HG03280 (cell line): ENCODE measurements at regions not wholly inside any gene's neighbourhood (a gene's known extent, or its start where the extent isn't known, plus 50 kb on each side); places are given as distances from the start of the nearest gene placed in this dataset.

Experiments
- ATAC-seq: cut with Tn5 transposase; IDR thresholded peaks from one replicate; pipeline ENCODE4 v1.9.1; 2021; ENCODE audit warnings: mild to moderate bottlenecking, moderate library complexity; ENCODE audit not compliant: unreplicated experiment

- no peak for ATAC-seq
Measured at GRCh38 chr10:29857843-29858701, 201.3 kb downstream of the JCAD start.

GRCh38 chr10:29856295-29856694 lies 203.1 kb downstream of the JCAD start:
- ATAC-seq: no peak

DNA sequence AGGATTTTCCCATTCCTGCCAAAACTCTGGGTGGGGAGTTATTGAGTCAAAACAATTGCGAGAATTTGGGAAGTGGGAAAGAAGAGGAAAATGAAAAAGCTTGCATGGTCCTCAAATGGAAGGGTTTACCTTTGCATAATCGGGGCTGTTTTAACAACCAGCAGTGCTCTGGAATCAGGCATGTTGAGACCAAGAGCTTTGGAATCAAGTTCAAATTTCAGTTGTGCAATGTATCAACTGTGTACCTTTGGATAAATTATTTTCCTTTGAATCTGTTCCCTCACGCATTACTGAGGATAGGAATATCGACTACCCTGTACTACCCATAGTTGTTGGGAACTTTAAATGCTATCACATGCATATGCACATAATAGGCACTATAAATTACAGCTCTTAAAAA lies 205.5 kb downstream of the JCAD start:
- ATAC-seq: no peak

- ATAC-seq: no peak
Measured at GRCh38 chr10:29851241-29851640, 208.1 kb downstream of the JCAD start.

- ATAC-seq: no peak
Measured at GRCh38 chr10:29850371-29850770, 209.0 kb downstream of the JCAD start.

GRCh38 chr10:29849886-29850285 lies 209.5 kb downstream of the JCAD start:
- no peak for ATAC-seq

DNA sequence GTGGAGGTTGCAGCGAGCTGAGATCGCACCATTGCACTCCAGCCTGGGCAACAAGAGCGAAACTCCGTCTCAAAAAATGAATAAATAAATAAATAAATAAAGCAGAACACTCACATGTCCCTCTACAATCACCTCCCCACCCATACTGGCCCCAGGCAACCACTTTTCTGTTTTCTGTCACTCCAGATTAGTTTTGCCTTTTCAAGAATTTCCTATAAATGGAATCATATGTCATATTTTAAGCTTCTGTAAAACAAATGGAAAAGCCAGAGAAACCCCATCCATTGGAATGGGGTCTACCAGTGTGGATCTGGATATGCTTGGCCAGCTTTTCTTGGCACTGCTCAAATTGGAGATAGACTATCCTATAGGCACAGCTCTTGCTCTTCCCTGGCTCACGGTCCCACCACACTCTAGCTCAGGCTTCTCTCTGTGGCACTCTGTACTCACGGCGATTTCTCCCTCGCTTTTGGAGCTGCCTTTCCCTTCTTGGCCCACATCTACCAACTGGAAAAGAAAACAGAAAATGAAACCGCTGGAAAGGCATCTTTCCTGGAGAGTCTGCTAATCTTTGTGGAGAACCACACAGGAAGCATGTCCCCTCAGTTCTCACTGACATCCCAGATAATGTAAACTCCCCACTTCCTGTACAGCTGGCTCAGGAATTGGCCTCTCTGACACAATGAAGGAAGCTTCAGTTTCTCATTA lies 210.1 kb downstream of the JCAD start:
- no peak for ATAC-seq

DNA sequence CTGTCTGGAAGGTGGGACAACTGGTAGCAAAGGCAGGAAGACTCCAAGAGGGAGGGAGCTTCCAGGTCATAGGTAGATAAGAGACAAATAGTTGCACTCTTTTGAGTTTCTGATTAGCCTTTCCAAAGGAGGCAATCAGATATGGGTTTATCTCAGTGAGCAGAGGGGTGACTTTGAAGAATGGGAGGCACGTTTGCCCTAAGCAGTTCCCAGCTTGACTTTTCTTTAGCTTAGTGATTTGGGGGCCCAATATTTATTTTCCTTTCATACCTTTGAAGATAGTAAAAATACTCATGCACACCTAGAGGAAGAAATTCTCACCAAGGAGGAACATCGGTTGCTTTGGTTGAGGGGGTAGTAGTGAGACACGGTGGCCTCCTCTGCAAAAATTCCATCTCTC lies 212.1 kb upstream of the SVIL start:
- ATAC-seq: no peak

- ATAC-seq: no peak
Measured at GRCh38 chr10:29845166-29845565, 210.4 kb upstream of the SVIL start.

GRCh38 chr10:29843143-29843542 lies 208.4 kb upstream of the SVIL start:
- ATAC-seq: no peak

DNA sequence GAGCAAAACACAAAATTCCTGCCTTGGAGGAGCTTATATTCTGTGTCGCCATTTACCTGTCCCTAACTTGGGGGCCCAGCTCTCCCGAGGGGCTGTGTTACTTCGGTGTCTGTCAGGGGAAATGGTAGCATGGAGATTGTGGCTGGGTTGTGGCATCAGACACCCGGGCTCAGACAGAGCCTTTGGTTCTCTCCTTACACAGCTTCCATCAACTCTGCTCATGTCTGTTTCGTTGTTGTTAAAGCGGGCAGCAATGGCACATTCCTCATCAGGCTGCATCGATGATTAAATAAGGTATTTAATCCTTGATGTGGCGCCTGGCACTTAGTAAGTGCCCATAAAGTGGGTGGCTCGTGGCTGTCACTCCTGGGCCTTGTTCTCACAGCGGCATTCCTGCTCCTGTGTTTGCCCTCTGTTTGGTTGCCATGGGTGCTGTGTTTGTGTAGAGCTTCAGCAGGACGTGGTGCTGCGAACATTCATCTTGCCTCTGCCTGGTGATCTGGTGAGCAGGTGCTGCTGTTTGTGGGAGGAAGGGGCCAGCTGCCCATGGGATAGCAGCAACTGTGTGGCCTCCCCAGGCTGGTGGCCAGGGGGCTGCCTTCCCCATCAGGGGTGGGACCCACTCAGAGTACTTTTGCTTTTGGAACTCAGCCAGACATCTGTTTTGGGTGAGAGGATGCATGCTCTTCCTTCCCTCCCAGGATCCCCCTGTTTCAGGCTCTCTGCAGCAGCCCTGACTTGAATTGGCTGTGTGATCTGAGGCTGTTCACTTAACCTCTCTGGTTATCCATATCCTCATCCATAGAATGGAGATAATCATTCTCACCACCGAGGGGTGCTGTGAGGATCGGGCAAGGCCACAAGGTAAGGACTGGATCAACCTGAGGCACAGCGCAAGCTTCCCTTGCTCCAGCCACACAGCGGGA lies 207.2 kb upstream of the SVIL start:
- no peak for ATAC-seq

GRCh38 chr10:29840516-29841276 lies 205.9 kb upstream of the SVIL start:
- no peak for ATAC-seq

DNA sequence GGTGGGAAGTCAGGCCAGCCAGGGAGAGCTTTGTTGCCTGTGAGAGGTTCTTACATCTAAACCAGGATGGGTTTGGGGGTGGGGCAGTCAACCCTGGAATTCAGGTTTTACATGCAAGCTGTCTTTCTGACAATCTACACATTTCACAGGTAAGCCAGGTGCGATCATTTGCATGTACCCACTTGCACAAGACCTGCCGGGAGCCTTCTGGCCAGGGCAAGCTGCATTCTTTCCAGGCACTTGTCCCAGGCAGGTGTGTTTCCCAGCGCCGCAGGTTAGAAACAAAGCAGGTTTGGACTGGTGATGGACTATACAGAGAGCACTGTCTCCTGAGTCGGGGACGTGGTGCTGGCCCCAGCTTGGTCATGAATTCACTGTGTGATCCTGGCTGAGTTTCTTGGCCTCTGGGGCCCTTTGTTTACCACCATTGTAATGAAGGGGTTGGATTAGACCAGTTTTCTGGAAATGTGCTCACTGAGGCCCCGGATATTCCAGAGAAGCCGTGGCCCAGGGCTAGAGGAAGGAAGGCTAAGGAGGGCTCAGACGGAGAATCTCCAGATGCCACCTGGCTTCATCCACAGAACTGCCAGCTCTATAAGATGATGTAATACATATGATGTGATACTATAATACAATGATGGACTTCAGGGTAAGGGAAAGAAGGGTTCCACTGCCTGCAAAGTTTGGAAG lies 205.2 kb upstream of the SVIL start:
- no peak for ATAC-seq

- ATAC-seq: no peak
Measured at GRCh38 chr10:29838539-29838938, 203.8 kb upstream of the SVIL start.

DNA sequence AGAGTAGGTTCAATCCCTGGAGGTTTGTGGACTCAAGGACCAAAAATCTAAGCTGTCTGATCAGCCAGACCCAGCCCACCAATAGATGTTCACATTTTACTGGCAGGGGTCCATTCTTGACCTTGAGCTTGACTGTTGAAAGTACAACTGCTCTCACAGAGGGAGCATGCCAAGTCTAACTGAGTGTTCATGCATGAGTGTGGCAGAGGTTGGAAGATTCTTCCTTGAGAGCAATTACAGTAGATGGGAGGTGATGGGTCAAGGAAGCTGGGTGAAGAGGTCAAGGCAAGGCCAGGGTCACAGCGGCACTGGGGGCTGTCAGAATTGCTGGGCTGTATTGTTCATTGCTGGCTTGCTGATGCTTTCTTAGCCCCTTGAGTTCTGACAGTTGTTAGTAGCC lies 202.8 kb upstream of the SVIL start:
- no peak for ATAC-seq

DNA sequence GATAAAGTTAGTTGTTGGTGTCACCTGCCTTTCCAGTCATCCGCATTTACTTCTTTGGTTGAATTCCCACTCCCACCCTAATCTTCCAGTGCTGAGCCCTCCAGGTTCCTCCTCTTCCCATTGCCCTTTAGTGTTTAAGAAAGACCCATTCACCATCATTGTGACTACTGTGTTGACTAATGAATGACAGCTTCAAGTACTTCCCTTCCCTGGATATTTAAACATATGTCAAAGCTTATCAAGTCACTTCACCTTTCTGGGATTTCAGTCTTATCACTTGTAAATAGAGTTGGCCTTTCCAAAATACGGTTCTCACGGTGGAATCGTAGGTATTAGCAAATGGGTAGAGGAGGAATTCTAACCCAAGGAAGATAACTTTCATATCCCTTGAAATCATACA lies 201.6 kb upstream of the SVIL start:
- no peak for ATAC-seq

GRCh38 chr10:29835055-29835454 lies 200.3 kb upstream of the SVIL start:
- ATAC-seq: no peak

DNA sequence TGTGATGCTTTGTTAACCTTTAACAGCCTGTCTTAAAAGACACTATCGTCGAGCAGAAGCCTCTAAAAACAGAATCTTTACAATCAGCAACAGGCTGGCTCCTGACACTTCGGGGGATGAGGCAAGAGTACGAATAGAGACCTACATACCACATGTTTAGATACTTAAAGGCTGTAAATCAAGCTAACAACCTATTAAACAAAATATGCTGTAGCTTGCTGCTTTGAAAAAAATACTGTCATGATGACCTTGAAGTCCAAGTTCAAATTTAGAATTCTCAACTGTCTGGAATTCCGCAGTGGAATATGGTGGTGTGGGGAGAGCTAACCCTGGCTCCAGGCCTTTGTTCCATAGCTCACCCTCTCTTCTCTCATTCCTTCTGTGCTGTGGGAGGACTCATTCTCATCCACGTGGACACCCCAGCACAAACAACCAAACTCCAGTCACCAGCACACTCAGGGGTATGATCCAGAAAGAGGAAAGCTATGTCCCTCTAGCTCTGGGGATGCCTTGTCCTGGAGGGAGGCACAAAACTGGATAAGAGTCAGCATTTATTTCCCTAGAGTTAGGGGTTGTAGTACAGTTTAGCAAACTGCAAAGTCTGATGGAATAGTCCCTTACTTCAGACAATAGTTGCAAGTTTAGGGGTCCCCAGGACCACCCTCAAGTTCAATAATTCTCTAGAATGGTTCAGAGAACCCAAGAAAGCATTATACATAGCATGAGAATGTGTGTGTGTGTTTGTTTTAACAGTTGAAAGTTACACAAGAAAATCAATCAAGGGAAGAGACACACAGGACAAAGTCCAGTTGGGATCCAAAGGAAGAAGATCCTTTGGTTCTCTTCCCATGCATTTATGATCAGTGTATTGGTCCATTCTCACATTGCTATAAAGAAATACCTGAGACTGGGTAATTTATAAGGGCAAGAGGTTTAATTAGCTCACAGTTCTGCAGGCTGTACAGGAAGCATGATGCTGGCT lies 196.1 kb upstream of the SVIL start:
- ATAC-seq: no peak

DNA sequence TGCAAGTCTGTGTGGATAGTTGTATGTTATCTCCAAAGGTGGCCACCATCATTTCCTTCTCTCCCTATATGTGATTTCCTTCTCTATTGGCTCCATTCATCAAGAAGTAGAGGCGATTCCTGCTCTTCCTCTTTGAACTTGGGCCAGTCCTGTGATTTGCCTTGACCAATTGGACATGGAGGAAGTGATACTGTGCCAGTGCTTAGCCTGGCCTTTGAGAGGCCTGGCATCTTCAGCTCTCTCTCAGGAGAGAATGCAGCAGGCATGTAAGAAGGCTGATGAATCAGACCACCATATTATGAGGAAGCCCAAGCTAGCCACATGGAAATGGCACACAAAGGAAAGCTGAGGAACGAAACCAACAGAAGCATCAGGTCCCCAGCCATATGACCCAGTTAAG lies 195.0 kb upstream of the SVIL start:
- ATAC-seq: no peak
